Right forelimb (tissue), 1 donor: ENCODE measurements at regions not wholly inside any gene's neighbourhood (a gene's known extent, or its start where the extent isn't known, plus 50 kb on each side); places are given as distances from the start of the nearest gene placed in this dataset.

Experiments used
- DNase-seq: peaks from one replicate; pipeline ENCODE4 v3.0.0-alpha.2; 2018

DNA sequence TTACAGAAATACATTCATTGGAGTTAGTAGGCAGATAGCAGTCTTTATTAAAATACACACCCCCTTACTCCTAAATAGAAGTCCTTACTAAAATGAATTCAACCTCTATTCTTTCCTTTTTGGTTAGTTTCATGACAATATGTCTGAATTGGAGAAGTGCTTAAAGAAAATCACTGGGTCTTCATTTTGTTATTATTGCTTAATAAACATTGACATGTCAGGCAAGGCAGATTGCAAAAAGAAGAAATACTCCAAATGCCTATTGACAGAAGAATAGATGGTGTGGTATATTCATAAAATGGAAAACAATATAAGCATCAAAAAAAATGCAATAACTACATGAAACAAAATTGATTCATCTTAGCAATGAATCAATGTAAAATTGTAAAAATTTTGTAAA, 135.5 kb downstream of the TMEM26 start:
- no peak for DNase-seq

- no peak for DNase-seq
Observed at GRCh38 chr10:61316676-61317265, 136.4 kb downstream of the TMEM26 start.

DNA sequence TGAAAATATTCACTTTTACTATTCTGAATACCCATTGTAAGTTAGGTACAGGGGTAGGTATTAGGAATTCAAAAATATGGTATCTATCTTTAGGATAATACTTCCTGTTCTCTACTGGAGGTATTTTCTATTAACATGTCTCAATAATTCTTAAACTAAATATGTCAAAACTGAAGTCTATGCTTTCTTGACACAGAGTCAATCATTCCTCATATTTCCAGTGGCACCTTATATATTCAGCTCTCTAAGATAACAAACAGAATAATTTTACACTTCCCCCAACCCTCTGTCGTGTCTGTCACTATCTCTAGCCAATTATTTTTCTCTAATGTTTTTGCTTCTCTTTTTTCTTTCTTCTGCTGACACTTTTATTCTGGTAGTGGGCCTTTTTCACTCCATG, 138.9 kb downstream of the TMEM26 start:
- no peak for DNase-seq

- DNase-seq = no peak
Observed at GRCh38 chr10:61313460-61313859, 139.7 kb downstream of the TMEM26 start.

DNA sequence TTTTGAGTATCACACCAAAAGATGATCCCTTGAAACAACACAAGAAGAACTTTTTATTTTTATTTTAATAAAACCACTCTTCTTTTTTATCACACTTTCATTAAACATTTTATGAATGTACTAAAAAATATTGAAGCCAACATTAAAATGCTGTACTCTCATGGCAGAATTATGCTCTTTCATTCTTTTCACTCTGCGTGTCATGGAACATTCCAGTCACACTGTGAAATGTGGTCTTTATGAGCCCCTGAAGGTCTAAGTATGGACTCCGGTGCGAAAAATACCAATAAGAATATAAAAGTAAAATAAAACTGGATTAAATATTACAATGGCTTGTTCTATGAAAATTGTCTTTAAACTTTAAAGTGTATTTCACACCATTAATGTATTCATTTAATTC, 148.4 kb downstream of the TMEM26 start:
- DNase-seq = no peak

GRCh38 chr10:61302124-61302523, 151.1 kb downstream of the TMEM26 start:
- DNase-seq = no peak

DNA sequence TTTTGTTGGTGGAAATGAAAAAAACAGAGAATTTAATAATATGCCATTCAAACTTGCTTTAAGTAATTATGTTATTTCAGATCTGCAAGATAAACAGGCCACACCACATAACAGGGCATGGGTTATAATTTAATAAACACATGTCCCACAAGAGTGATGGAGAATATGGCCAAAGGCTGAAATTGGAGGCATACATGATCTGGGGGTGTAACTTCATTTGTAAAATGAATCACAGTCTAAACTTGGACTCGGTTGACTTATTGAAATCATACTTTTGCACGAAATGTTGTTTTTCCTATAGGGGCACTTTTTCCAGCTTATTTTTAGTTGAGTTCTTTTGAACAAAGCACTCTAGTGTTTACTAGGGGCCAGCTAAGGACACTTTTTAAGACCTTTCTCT, 151.6 kb downstream of the TMEM26 start:
- DNase-seq = no peak

GRCh38 chr10:61299841-61300240, 153.3 kb downstream of the TMEM26 start:
- DNase-seq = no peak

DNA sequence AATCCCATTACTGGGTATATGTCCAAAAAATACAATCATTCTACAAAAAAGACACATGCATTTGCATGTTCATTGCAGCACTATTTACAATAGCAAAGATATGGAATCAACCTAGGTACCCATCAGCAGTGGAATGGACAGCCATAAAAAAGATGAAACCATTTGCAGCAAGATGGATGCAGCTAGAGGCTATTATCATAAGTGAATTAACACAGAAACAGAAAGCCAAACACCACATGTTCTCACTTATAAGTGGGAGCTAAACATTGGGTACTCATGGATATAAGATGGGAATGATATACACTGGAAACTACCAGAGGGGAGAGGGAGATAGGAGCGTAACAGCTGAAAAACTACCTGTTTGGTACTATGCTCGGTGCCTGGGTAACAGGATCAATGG, 154.0 kb downstream of the TMEM26 start:
- no peak for DNase-seq

DNA sequence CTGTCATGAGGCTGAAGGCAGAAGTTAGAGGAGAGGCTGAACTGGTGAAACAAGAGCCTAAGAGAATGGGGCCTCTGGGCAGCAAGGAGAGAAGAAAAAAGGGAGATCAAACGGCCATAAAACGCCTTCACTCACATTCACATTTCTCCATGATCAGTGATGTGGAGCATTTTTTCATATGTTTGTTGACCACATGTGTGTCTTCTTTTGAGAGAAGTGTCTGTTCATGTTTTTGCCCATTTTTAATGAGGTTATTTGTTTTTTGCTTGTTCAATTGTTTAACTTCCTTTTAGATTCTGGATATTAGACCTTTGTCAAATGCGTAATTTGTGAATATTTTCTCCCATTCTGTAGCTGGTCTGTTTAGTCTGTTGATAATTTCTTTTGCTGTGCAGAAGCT, 155.0 kb downstream of the TMEM26 start:
- DNase-seq = no peak

DNA sequence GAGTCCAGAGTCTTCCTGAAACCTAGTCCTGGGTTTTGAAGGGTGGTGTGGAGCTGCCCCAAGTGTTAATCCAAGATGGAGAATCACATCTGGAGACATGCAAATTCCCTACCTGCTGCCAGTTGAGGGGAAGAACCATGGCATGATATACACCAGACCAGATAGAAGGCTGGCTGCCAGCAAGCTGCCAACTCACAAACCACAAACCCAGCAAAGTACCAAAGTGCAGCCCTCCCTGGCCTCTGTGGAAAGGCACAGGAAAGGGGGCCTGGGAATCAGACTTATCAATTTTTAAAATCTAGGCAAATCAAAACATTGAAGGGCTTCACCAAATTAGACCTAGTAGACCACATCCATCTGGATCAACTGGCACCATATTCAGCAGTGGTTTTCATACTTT, 157.0 kb downstream of the TMEM26 start:
- DNase-seq = no peak

GRCh38 chr10:61294131-61294530, 159.1 kb downstream of the TMEM26 start:
- DNase-seq = no peak

GRCh38 chr10:61289813-61290212, 163.4 kb downstream of the TMEM26 start:
- no peak for DNase-seq

DNA sequence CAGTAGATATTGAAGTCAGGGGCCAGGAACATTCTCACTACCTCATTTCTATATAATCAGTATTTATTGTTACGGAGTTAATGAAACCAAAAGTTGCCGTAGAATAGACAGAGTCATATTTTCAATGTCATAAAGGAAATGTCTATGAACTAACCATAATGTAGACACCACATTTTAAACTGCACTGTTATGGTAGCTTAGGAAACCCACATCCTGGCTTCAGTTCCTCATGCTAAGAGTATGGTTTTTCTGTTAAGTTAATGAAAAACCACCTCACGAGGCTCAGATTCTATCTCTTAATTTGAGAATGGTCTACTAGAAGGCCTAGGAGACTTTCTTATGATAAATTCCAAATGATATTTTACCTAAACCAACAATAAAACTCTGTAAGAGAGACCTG, 166.5 kb downstream of the TMEM26 start:
- DNase-seq = no peak

DNA sequence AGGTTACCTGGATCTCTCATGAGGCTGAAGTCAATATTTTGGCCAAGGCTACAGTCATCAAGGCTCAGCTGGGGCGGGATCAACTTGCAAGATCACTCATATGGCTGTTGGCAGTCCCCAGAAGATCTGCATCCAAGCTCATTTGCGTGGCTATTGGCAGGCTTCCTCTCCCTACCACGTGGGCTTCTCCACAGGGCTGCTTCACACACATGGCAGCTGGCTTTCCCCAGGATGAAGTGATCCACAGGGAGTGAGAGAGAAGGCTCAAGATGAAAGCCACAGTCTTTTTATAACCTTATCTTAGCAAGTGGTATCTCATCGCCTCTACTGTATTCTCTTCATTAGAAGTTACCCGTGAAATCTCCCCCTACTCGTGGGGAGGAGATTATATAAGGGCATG, 167.4 kb downstream of the TMEM26 start:
- DNase-seq = no peak

- DNase-seq = no peak
Observed at GRCh38 chr10:61284222-61284890, 168.8 kb downstream of the TMEM26 start.

DNA sequence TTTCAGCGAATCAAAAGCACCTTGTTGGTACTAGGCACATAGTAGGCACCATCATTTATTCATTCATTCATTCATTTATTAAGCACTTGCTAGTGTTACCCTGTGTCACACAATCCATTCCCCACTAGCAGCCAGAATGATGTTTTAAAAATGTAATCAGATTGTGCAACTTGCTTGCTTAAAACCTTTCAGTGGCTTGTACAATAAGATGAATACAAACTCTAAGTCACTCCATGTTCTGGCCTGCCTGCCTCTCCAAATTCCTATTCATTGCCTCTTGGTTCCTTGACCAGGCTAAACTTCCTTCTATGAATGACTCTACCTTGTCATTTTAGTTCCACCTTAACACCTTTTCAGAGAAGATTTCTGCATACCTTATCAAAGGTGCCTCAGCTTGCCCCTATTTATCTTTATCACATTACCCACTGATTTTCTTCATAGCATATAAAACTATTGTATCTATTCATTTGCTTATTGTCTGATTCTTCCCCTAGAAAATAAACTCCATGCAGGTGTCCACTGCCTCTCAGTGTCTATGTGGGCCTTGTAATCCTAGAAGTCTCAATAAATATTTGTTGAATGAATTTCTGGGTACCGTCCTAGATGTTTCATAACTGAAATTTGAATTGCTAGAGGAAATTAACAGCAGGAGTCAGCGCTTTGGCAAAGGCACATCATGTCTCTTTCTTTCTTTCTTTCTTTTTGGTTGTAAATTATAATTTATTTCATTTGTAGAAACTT, 169.5 kb downstream of the TMEM26 start:
- no peak for DNase-seq

- no peak for DNase-seq
Observed at GRCh38 chr10:61283066-61283465, 170.1 kb downstream of the TMEM26 start.

GRCh38 chr10:61280303-61280702, 172.9 kb downstream of the TMEM26 start:
- no peak for DNase-seq

GRCh38 chr10:61279400-61279799, 173.8 kb downstream of the TMEM26 start:
- no peak for DNase-seq

- no peak for DNase-seq
Observed at GRCh38 chr10:61278556-61278955, 174.6 kb downstream of the TMEM26 start.

- DNase-seq = no peak
Observed at GRCh38 chr10:61272781-61273180, 180.4 kb downstream of the TMEM26 start.

DNA sequence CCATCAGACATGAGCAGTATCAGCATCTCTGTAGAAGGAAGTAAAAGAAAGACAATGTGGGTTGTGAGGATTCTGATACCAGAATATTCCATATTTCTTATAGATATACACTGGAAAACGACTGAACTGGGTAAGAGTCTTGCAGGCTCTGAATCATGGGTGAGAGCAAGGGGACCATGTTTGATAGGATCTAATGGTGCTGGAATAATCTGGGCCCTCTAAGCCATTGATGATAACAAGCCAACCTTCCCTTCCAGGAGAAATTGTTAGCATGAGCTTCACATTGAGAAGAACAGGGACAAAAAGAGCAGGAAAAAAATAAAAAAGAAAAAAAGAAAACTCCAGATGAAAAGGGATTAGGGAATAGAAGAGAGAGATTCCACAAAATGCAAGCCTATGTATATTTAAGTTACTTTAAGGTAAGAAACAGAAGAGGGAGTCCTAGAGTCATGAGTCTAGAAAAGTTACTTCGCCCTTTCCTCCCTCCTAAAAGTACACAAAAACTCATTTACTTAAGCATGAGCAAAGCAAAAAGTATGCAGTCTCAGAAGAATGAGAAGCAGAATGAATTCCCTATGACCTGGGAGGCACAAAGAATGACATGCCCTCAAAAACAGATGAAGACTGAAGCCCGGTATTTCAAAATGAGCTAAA, 181.9 kb downstream of the TMEM26 start:
- no peak for DNase-seq

- DNase-seq = no peak
Observed at GRCh38 chr10:61263518-61263917, 189.7 kb downstream of the TMEM26 start.
